ENCODE measurements at regions not wholly inside any gene's neighbourhood (a gene's known extent, or its start where the extent isn't known, plus 50 kb on each side); places are given as distances from the start of the nearest gene placed in this dataset.

GRCh38 chr10:30765616-30766015 is 136.1 kb upstream of the LYZL2 start:
- Mint-ChIP-seq H3K27ac (ENCODE audit: unreplicated experiment) (no peak overlapping the region), H3K36me3 (ENCODE audit: unreplicated experiment) (no peaks in the 10 kb centered on the region), H3K4me1 (ENCODE audit: unreplicated experiment) (peaks cover under 1% of the 10 kb centered on the region), H3K27me3 (ENCODE audit: unreplicated experiment) (no peaks in the 10 kb centered on the region), H3K9me3 (ENCODE audit: unreplicated experiment) (peaks cover 7% of the 10 kb centered on the region), H3K4me3 (ENCODE audit: unreplicated experiment) (no peak overlapping the region)
- TF ChIP-seq, protein P1, sequence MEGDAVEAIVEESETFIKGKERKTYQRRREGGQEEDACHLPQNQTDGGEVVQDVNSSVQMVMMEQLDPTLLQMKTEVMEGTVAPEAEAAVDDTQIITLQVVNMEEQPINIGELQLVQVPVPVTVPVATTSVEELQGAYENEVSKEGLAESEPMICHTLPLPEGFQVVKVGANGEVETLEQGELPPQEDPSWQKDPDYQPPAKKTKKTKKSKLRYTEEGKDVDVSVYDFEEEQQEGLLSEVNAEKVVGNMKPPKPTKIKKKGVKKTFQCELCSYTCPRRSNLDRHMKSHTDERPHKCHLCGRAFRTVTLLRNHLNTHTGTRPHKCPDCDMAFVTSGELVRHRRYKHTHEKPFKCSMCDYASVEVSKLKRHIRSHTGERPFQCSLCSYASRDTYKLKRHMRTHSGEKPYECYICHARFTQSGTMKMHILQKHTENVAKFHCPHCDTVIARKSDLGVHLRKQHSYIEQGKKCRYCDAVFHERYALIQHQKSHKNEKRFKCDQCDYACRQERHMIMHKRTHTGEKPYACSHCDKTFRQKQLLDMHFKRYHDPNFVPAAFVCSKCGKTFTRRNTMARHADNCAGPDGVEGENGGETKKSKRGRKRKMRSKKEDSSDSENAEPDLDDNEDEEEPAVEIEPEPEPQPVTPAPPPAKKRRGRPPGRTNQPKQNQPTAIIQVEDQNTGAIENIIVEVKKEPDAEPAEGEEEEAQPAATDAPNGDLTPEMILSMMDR (IDR thresholded peaks at IDR 0.05), result no peak
- no peak for DNase-seq (ENCODE audit: extremely low spot score, unreplicated experiment)

DNA sequence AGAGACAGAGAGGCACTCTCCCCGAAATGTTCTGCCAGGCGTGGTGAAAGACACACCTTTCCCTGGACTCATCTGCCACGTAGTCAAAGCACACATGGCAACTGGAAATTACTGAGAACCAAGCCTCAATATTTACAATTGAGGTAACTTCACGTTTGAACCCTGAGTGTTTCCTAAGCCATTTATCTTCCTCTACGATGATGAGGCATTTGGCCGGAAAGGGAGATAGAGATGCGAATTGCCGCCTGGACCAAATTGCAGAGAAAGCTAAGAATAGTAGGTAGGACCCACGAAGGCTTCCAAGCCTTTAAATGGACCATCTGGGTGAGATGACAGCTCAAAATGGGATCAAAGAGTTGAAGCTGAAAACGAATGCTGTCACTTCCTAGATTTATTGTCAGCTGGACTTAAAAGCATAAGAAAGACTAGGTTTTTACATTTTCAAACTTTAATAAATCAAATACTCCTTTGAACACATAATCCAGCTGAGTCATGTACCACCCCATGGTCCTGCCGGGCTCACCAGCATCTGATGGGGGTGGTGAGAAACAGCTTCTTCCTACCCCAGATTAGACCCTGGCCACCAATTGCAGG is 135.6 kb upstream of the LYZL2 start:
- Mint-ChIP-seq H3K4me1 (ENCODE audit: unreplicated experiment) (peaks cover 5% of the 10 kb centered on the region), H3K36me3 (ENCODE audit: unreplicated experiment) (no peaks in the 10 kb centered on the region), H3K27me3 (ENCODE audit: unreplicated experiment) (no peaks in the 10 kb centered on the region), H3K4me3 (ENCODE audit: unreplicated experiment) (no peak overlapping the region), H3K9me3 (ENCODE audit: unreplicated experiment) (peaks cover 7% of the 10 kb centered on the region), H3K27ac (ENCODE audit: unreplicated experiment) (no peak overlapping the region)
- TF ChIP-seq, protein P1 (IDR thresholded peaks at IDR 0.05), result no peak
- DNase-seq (ENCODE audit: extremely low spot score, unreplicated experiment), result no peak

GRCh38 chr10:30763918-30764317 is 134.4 kb upstream of the LYZL2 start:
- Mint-ChIP-seq H3K9me3 (ENCODE audit: unreplicated experiment) (peaks cover 7% of the 10 kb centered on the region), H3K27ac (ENCODE audit: unreplicated experiment) (no peak overlapping the region), H3K4me3 (ENCODE audit: unreplicated experiment) (no peak overlapping the region)

DNA sequence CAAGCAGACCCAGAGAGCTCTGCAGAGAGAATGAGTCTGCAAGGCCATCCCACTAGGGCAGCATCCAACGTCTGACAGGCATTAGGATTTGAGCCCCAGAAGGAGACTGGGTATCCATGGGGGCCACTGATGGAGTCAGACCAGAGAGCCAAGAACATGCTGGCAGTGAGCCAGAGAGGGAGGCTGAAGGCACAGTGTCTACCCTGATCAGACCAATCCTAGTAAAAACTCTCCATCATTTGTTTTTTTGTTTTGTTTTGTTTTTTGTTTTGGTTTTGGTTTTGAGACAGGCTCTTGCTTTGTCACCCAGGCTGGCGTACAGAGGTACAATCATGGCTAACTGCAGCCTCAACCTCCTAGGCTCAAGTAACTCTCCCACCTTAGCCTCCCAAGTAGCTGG is 133.1 kb upstream of the LYZL2 start:
- Mint-ChIP-seq H3K4me3 (ENCODE audit: unreplicated experiment) (no peak overlapping the region), H3K4me1 (ENCODE audit: unreplicated experiment) (peaks cover 25% of the 10 kb centered on the region), H3K36me3 (ENCODE audit: unreplicated experiment) (no peaks in the 10 kb centered on the region), H3K9me3 (ENCODE audit: unreplicated experiment) (no peaks in the 10 kb centered on the region), H3K27ac (ENCODE audit: unreplicated experiment) (no peak overlapping the region), H3K27me3 (ENCODE audit: unreplicated experiment) (no peaks in the 10 kb centered on the region)
- DNase-seq (ENCODE audit: extremely low spot score, unreplicated experiment), result no peak
- TF ChIP-seq, protein P1 (IDR thresholded peaks at IDR 0.05), result no peak

More at GRCh38 chr10:30763918-30764317, 134.4 kb upstream of the LYZL2 start:
- Mint-ChIP-seq H3K36me3 (ENCODE audit: unreplicated experiment) (no peaks in the 10 kb centered on the region), H3K27me3 (ENCODE audit: unreplicated experiment) (no peaks in the 10 kb centered on the region), H3K4me1 (ENCODE audit: unreplicated experiment) (peaks cover 17% of the 10 kb centered on the region)
- DNase-seq (ENCODE audit: extremely low spot score, unreplicated experiment), result no peak
- TF ChIP-seq, protein P1 (IDR thresholded peaks at IDR 0.05), result no peak

- no peak overlapping the region for H3K4me3 Mint-ChIP-seq (ENCODE audit: unreplicated experiment)
- no peaks in the 10 kb centered on the region for H3K9me3 Mint-ChIP-seq (ENCODE audit: unreplicated experiment)
- H3K27ac Mint-ChIP-seq (ENCODE audit: unreplicated experiment), result peak overlapping the region; percentile 92
- H3K27me3 Mint-ChIP-seq (ENCODE audit: unreplicated experiment), result no peaks in the 10 kb centered on the region
- no peak for DNase-seq (ENCODE audit: extremely low spot score, unreplicated experiment)
- no peaks in the 10 kb centered on the region for H3K36me3 Mint-ChIP-seq (ENCODE audit: unreplicated experiment)
- TF ChIP-seq, protein P1 (IDR thresholded peaks at IDR 0.05), result no peak
- H3K4me1 Mint-ChIP-seq (ENCODE audit: unreplicated experiment), result peaks cover 47% of the 10 kb centered on the region
Measured at GRCh38 chr10:30759423-30759822, 129.9 kb upstream of the LYZL2 start.
